Colonic mucosa (tissue), 4 donors: ENCODE measurements at regions not wholly inside any gene's neighbourhood (a gene's known extent, or its start where the extent isn't known, plus 50 kb on each side); places are given as distances from the start of the nearest gene placed in this dataset.
"Not testable (repeated sequence)": the region's sequence is repeated elsewhere in the genome, so short reads cannot be mapped to it uniquely, and the experiment has no call there.

Source experiments
- DNase-seq: peaks from one replicate; pipeline ENCODE4 v3.0.0-alpha.2; 2020
- H3K27ac ChIP-seq: fragments of 200-600 bp; one replicate; pipeline ENCODE4 v1.8.0; 2021
- H3K27me3 ChIP-seq: fragments of 200-600 bp; one replicate; pipeline ENCODE4 v1.8.0; 2021
- H3K36me3 ChIP-seq: fragments of 200-600 bp; one replicate; pipeline ENCODE4 v1.8.0; 2021
- H3K4me1 ChIP-seq: fragments of 200-600 bp; one replicate; pipeline ENCODE4 v1.8.0; 2021; ENCODE audit warnings: mild to moderate bottlenecking
- H3K4me3 ChIP-seq: fragments of 200-600 bp; one replicate; pipeline ENCODE4 v1.8.0; 2021
- H3K9ac ChIP-seq, 2 donors: one replicate each; pipeline ENCODE4 v1.7.0; 2013; ENCODE audit warnings: control low read depth in 2 of 2, low read depth in 2 of 2, low read length in 2 of 2
- H3K9me3 ChIP-seq: fragments of 200-600 bp; one replicate; pipeline ENCODE4 v1.8.0; 2021
- CTCF ChIP-seq: fragments of 200-600 bp; IDR thresholded peaks from one replicate; pipeline ENCODE4 v1.8.0; 2022; ENCODE audit warnings: antibody characterized with exemption, mild to moderate bottlenecking
- intact Hi-C: fragments of 100-400 bp; cut with DNase I; formaldehyde crosslinking; loops from one replicate; pipeline ENCODE4 v1.14.1; 2022
- donor health status: healthy.
- donor health status: DM: no; HTN: no; CAD: no.
- donor health status: DM: no; HTN: no; CAD: no.

- Histone ChIP-seq H3K27me3 (no peaks in the 10 kb centered on the region), H3K27ac (no peak overlapping the region), H3K9ac (no peak overlapping the region), H3K9me3 (no peaks in the 10 kb centered on the region), H3K4me1 (no peaks in the 10 kb centered on the region), H3K36me3 (no peaks in the 10 kb centered on the region), H3K4me3 (no peak overlapping the region)
- no peak for DNase-seq
- intact Hi-C loops = no loop called here
- no peak for TF ChIP-seq CTCF
Observed at GRCh38 chr11:37171451-37171850, 573.4 kb upstream of the RAG2 start.

GRCh38 chr11:37170311-37170710 lies 572.3 kb upstream of the RAG2 start:
- H3K4me1 ChIP-seq = no peaks in the 10 kb centered on the region
- no peak for DNase-seq
- H3K9me3 ChIP-seq = no peaks in the 10 kb centered on the region
- H3K9ac ChIP-seq = no peak overlapping the region
- no peak for TF ChIP-seq CTCF
- H3K4me3 ChIP-seq = no peak overlapping the region
- intact Hi-C loops = no loop called here
- no peak overlapping the region for H3K27ac ChIP-seq
- H3K36me3 ChIP-seq = no peaks in the 10 kb centered on the region
- no peaks in the 10 kb centered on the region for H3K27me3 ChIP-seq

GRCh38 chr11:37145434-37145833 lies 547.4 kb upstream of the RAG2 start:
- H3K9me3 ChIP-seq, H3K27me3 ChIP-seq, intact Hi-C loops, DNase-seq, H3K27ac ChIP-seq, H3K4me3 ChIP-seq, H3K4me1 ChIP-seq, H3K9ac ChIP-seq, H3K36me3 ChIP-seq: not testable (repeated sequence)

- Histone ChIP-seq H3K36me3 (no peaks in the 10 kb centered on the region), H3K9ac (no peak overlapping the region), H3K27ac (no peak overlapping the region), H3K9me3 (no peaks in the 10 kb centered on the region), H3K4me3 (no peak overlapping the region), H3K27me3 (no peaks in the 10 kb centered on the region), H3K4me1 (no peaks in the 10 kb centered on the region)
- DNase-seq = no peak
- intact Hi-C loops = no loop called here
- no peak for TF ChIP-seq CTCF
Observed at GRCh38 chr11:37142591-37142990, 544.6 kb upstream of the RAG2 start.

- TF ChIP-seq CTCF = no peak
- intact Hi-C loops = no loop called here
- Histone ChIP-seq H3K9ac (no peak overlapping the region), H3K4me1 (no peaks in the 10 kb centered on the region), H3K27me3 (no peaks in the 10 kb centered on the region), H3K27ac (no peak overlapping the region), H3K9me3 (no peaks in the 10 kb centered on the region), H3K36me3 (no peaks in the 10 kb centered on the region), H3K4me3 (no peak overlapping the region)
- no peak for DNase-seq
Observed at GRCh38 chr11:37141707-37142106, 543.7 kb upstream of the RAG2 start.

GRCh38 chr11:37135606-37136005 lies 537.6 kb upstream of the RAG2 start:
- H3K4me1 ChIP-seq, DNase-seq, H3K36me3 ChIP-seq, H3K9ac ChIP-seq, H3K27me3 ChIP-seq, intact Hi-C loops, H3K9me3 ChIP-seq, H3K27ac ChIP-seq, H3K4me3 ChIP-seq: not testable (repeated sequence)

- Histone ChIP-seq H3K27ac (no peak overlapping the region), H3K36me3 (no peaks in the 10 kb centered on the region), H3K9me3 (no peaks in the 10 kb centered on the region), H3K9ac (no peak overlapping the region), H3K4me3 (no peak overlapping the region), H3K27me3 (no peaks in the 10 kb centered on the region), H3K4me1 (no peaks in the 10 kb centered on the region)
- DNase-seq = no peak
- TF ChIP-seq CTCF = no peak
- intact Hi-C loops = no loop called here
Observed at GRCh38 chr11:37134637-37135036, 536.6 kb upstream of the RAG2 start.
